DMS114 treated with DMSO at 0.1 percent for 48 hours (cell line): ENCODE measurements at regions not wholly inside any gene's neighbourhood (a gene's known extent, or its start where the extent isn't known, plus 50 kb on each side); places are given as distances from the start of the nearest gene placed in this dataset.

Source experiments
- DNase-seq: peaks from one replicate; lab custom pipeline; 2025; ENCODE audit not compliant: unreplicated experiment; lab: John Stamatoyannopoulos, UW

GRCh38 chr15:98263787-98264186, 303.3 kb downstream of the ARRDC4 start:
- DNase-seq: no peak

GRCh38 chr15:98266295-98266694, 305.8 kb downstream of the ARRDC4 start:
- no peak for DNase-seq

GRCh38 chr15:98268163-98268562, 307.7 kb downstream of the ARRDC4 start:
- DNase-seq: no peak

GRCh38 chr15:98272625-98273024, 312.1 kb downstream of the ARRDC4 start:
- no peak for DNase-seq

- DNase-seq: no peak
Observed at GRCh38 chr15:98276018-98276417, 315.5 kb downstream of the ARRDC4 start.

GRCh38 chr15:98277602-98278001, 317.1 kb downstream of the ARRDC4 start:
- DNase-seq: no peak

GRCh38 chr15:98280284-98280975, 319.9 kb downstream of the ARRDC4 start:
- no peak for DNase-seq

GRCh38 chr15:98281130-98281529, 320.6 kb downstream of the ARRDC4 start:
- DNase-seq: no peak

- no peak for DNase-seq
Observed at GRCh38 chr15:98282656-98283332, 322.3 kb downstream of the ARRDC4 start.

- DNase-seq: no peak
Observed at GRCh38 chr15:98286200-98286599, 325.7 kb downstream of the ARRDC4 start.

- no peak for DNase-seq
Observed at GRCh38 chr15:98286831-98287230, 326.3 kb downstream of the ARRDC4 start.

- no peak for DNase-seq
Observed at GRCh38 chr15:98288091-98288590, 327.6 kb downstream of the ARRDC4 start.

- DNase-seq: no peak
Observed at GRCh38 chr15:98289747-98290146, 329.2 kb downstream of the ARRDC4 start.

- DNase-seq: peak; percentile 69
Observed at GRCh38 chr15:98292442-98293240, 332.1 kb downstream of the ARRDC4 start.

- DNase-seq: no peak
Observed at GRCh38 chr15:98294126-98294525, 333.6 kb downstream of the ARRDC4 start.

- peak; percentile 49 for DNase-seq
Observed at GRCh38 chr15:98295101-98295759, 334.7 kb downstream of the ARRDC4 start.

GRCh38 chr15:98296653-98297052, 336.1 kb downstream of the ARRDC4 start:
- DNase-seq: no peak

GRCh38 chr15:98304371-98304770, 343.9 kb downstream of the ARRDC4 start:
- no peak for DNase-seq

- DNase-seq: no peak
Observed at GRCh38 chr15:98308117-98308516, 340.2 kb upstream of the IGF1R start.

GRCh38 chr15:98311566-98312188, 336.7 kb upstream of the IGF1R start:
- DNase-seq: peak; percentile 86

- DNase-seq: no peak
Observed at GRCh38 chr15:98312913-98313312, 335.4 kb upstream of the IGF1R start.
